H9 (cell line): ENCODE measurements at regions not wholly inside any gene's neighbourhood (a gene's known extent, or its start where the extent isn't known, plus 50 kb on each side); places are given as distances from the start of the nearest gene placed in this dataset.

Source experiments
- DNase-seq: peaks from one replicate; pipeline ENCODE4 v3.0.0-alpha.2; 2017
- H2AFZ ChIP-seq: one replicate; pipeline ENCODE4 v1.6.1; 2013; ENCODE audit warnings: mild to moderate bottlenecking, low read length, control low read depth, moderate library complexity
- H2AK5ac ChIP-seq: 2 replicates; pipeline ENCODE4 v1.6.1; 2013; ENCODE audit warnings: low read length, control low read depth, mixed read lengths; ENCODE audit not compliant: insufficient read length
- H2BK120ac ChIP-seq: one replicate; pipeline ENCODE4 v1.6.1; 2013; ENCODE audit warnings: low read depth, mild to moderate bottlenecking, low read length, control low read depth, inconsistent platforms; ENCODE audit not compliant: poor library complexity, severe bottlenecking
- H2BK12ac ChIP-seq: 2 replicates; pipeline ENCODE4 v1.6.1; 2013; ENCODE audit warnings: low read length, control low read depth, mixed read lengths, low read depth; ENCODE audit not compliant: insufficient read length
- H2BK15ac ChIP-seq: 2 replicates; pipeline ENCODE4 v1.6.1; 2013; ENCODE audit warnings: low read depth, low read length, control low read depth
- H2BK20ac ChIP-seq: one replicate; pipeline ENCODE4 v1.6.1; 2013; ENCODE audit warnings: low read depth, mild to moderate bottlenecking, low read length, control low read depth, inconsistent platforms; ENCODE audit not compliant: poor library complexity, severe bottlenecking
- H2BK5ac ChIP-seq: 2 replicates; pipeline ENCODE4 v1.6.1; 2013; ENCODE audit warnings: low read length, control low read depth, mixed read lengths; ENCODE audit not compliant: insufficient read length
- H3K14ac ChIP-seq: 2 replicates; pipeline ENCODE4 v1.6.1; 2013; ENCODE audit warnings: low read length, control low read depth; ENCODE audit not compliant: insufficient read depth
- H3K18ac ChIP-seq: 2 replicates; pipeline ENCODE4 v1.6.1; 2013; ENCODE audit warnings: low read depth, mild to moderate bottlenecking, mixed read lengths, low read length, control low read depth; ENCODE audit not compliant: insufficient read length
- H3K23ac ChIP-seq: 2 replicates; pipeline ENCODE4 v1.6.1; 2013; ENCODE audit warnings: low read length, control low read depth, mixed read lengths, low read depth; ENCODE audit not compliant: insufficient read length
- H3K23me2 ChIP-seq: 2 replicates; pipeline ENCODE4 v1.6.1; 2013; ENCODE audit warnings: low read depth, mild to moderate bottlenecking, mixed read lengths, low read length, control low read depth; ENCODE audit not compliant: insufficient read length, poor library complexity, severe bottlenecking
- H3K27ac ChIP-seq: 2 replicates; pipeline ENCODE4 v1.5.1; 2013; ENCODE audit warnings: low read length, control low read depth, mixed read lengths, low read depth; ENCODE audit not compliant: insufficient read length
- H3K27me3 ChIP-seq: 2 replicates; pipeline ENCODE4 v1.6.1; 2013; ENCODE audit warnings: low read length, control low read depth, inconsistent platforms; ENCODE audit not compliant: insufficient read depth
- H3K4ac ChIP-seq: 2 replicates; pipeline ENCODE4 v1.6.1; 2013; ENCODE audit warnings: low read depth, mild to moderate bottlenecking, control low read depth, inconsistent platforms, low read length, moderate library complexity
- H3K4me1 ChIP-seq: 2 replicates; pipeline ENCODE4 v1.6.1; 2013; ENCODE audit warnings: low read length, control low read depth, inconsistent platforms; ENCODE audit not compliant: insufficient read depth
- H3K4me2 ChIP-seq: 2 replicates; pipeline ENCODE4 v1.6.1; 2013; ENCODE audit warnings: low read length, control low read depth, mixed read lengths; ENCODE audit not compliant: insufficient read length, insufficient read depth
- H3K56ac ChIP-seq: 2 replicates; pipeline ENCODE4 v1.6.1; 2013; ENCODE audit warnings: low read depth, mild to moderate bottlenecking, mixed read lengths, low read length, control low read depth; ENCODE audit not compliant: insufficient read length
- H3K79me1 ChIP-seq: 2 replicates; pipeline ENCODE4 v1.6.1; 2013; ENCODE audit warnings: low read depth, mild to moderate bottlenecking, moderate library complexity, low read length, control low read depth, inconsistent platforms; ENCODE audit not compliant: insufficient read depth, poor library complexity, severe bottlenecking
- H3K79me2 ChIP-seq: 2 replicates; pipeline ENCODE4 v1.6.1; 2013; ENCODE audit warnings: low read length, control low read depth, inconsistent platforms; ENCODE audit not compliant: insufficient read depth
- H3K9ac ChIP-seq: 2 replicates; pipeline ENCODE4 v1.6.1; 2013; ENCODE audit warnings: low read length, control low read depth, mixed read lengths; ENCODE audit not compliant: insufficient read length; ENCODE audit errors: extremely low read depth
- H3K9me3 ChIP-seq: one replicate; pipeline ENCODE4 v1.6.1; 2013; ENCODE audit warnings: low read depth, low read length, inconsistent platforms; ENCODE audit not compliant: control insufficient read depth
- H3T11ph ChIP-seq: one replicate; pipeline ENCODE4 v1.6.1; 2013; ENCODE audit warnings: mild to moderate bottlenecking, low read length, control low read depth, inconsistent platforms
- H4K20me1 ChIP-seq: one replicate; pipeline ENCODE4 v1.6.1; 2013; ENCODE audit not compliant: control insufficient read depth, insufficient read length, insufficient read depth
- H4K5ac ChIP-seq: 2 replicates; pipeline ENCODE4 v1.6.1; 2013; ENCODE audit warnings: low read depth, mild to moderate bottlenecking, mixed read lengths, low read length, control low read depth; ENCODE audit not compliant: insufficient read length
- H4K8ac ChIP-seq: replicated peaks from 2 replicates; pipeline ENCODE4 v1.6.1; 2013; ENCODE audit warnings: low read length, control low read depth, mixed read lengths, low read depth; ENCODE audit not compliant: insufficient read length
- H4K91ac ChIP-seq: 2 replicates; pipeline ENCODE4 v1.6.1; 2013; ENCODE audit warnings: low read depth, mild to moderate bottlenecking, moderate library complexity, mixed read lengths, low read length, control low read depth; ENCODE audit not compliant: insufficient read length
- H3K27ac Mint-ChIP-seq, 3 experiments: 2 replicates in 2 of 3; 3 replicates in 1 of 3; pipeline ENCODE4 v1.8.0; 2020 to 2021; ENCODE audit warnings: mixed read lengths in 3 of 3, mild to moderate bottlenecking in 1 of 3, moderate library complexity in 1 of 3
- H3K27me3 Mint-ChIP-seq: 2 replicates; pipeline ENCODE4 v1.8.0; 2021; ENCODE audit warnings: low read depth, mild to moderate bottlenecking, moderate library complexity, mixed read lengths
- H3K36me3 Mint-ChIP-seq, 3 experiments: 2 replicates in 2 of 3; 3 replicates in 1 of 3; pipeline ENCODE4 v1.8.0; 2020 to 2021; ENCODE audit warnings: low read depth in 3 of 3, mixed read lengths in 3 of 3; ENCODE audit not compliant: insufficient read depth in 1 of 3
- H3K4me1 Mint-ChIP-seq, 2 experiments: 2 replicates each; pipeline ENCODE4 v1.8.0; 2020; ENCODE audit warnings: mixed read lengths in 2 of 2
- H3K4me3 Mint-ChIP-seq, 2 experiments: 2 replicates in 1 of 2; 3 replicates in 1 of 2; pipeline ENCODE4 v1.8.0; 2020 to 2021; ENCODE audit warnings: mild to moderate bottlenecking in 2 of 2, mixed read lengths in 2 of 2, moderate library complexity in 1 of 2
- H3K9me3 Mint-ChIP-seq, 2 experiments: 2 replicates in 1 of 2; 3 replicates in 1 of 2; pipeline ENCODE4 v1.8.0; 2020; ENCODE audit warnings: mild to moderate bottlenecking in 2 of 2, mixed read lengths in 2 of 2, moderate library complexity in 1 of 2
- CTCF ChIP-seq: fragments of 200-600 bp; sonication (generic); conservative IDR thresholded peaks from 3 replicates; pipeline ENCODE4 v1.8.0; 2021; ENCODE audit warnings: antibody characterized with exemption, mild to moderate bottlenecking
- WGBS: extraction: QIAGEN DNeasy Blood & Tissue Kit; methylation state at CpG from one replicate; pipeline ENCODE4 v1.1.7; 2013; ENCODE audit warnings: missing lambda C conversion rate, low lambda C conversion rate, mixed read lengths; ENCODE audit not compliant: insufficient read length; ENCODE audit errors: extremely low coverage; 5-methylcytosine and 5-hydroxymethylcytosine counted together

- no peak overlapping the region for H3K4me2 ChIP-seq
- no peak overlapping the region for H2BK5ac ChIP-seq
- DNase-seq: no peak
- H3K27me3 Mint-ChIP-seq: peaks cover 3% of the 10 kb centered on the region; the same call in 1 of the 2 replicates
- no peak overlapping the region for H3K27ac Mint-ChIP-seq
- H3K36me3 Mint-ChIP-seq: 0 out of 7 replicates have a peak, but pooled peaks cover 0 to 3% (median 0%) of the 10 kb centered on the region in 3 experiments
- no peaks in the 10 kb centered on the region for H3K79me2 ChIP-seq
- H3K23ac ChIP-seq: no peak overlapping the region
- H3K18ac ChIP-seq: no peak overlapping the region
- H3K9me3 ChIP-seq: no peaks in the 10 kb centered on the region
- H3K4me1 Mint-ChIP-seq: peaks cover 0 to 5% of the 10 kb centered on the region in 2 experiments; a peak in 2 of 4 replicates
- H3K9ac ChIP-seq: no peak overlapping the region
- H3K14ac ChIP-seq: no peak overlapping the region
- no peak overlapping the region for H2AK5ac ChIP-seq
- no peak overlapping the region for H3K4me3 Mint-ChIP-seq
- H3K4me1 ChIP-seq: no peaks in the 10 kb centered on the region
- H3T11ph ChIP-seq: no peak overlapping the region
- H3K79me1 ChIP-seq: no peaks in the 10 kb centered on the region
- no peak overlapping the region for H2BK12ac ChIP-seq
- no peaks in the 10 kb centered on the region for H3K23me2 ChIP-seq
- H2BK120ac ChIP-seq: no peak overlapping the region
- H3K56ac ChIP-seq: no peak overlapping the region
- H3K9me3 Mint-ChIP-seq: peaks cover 0 to 9% of the 10 kb centered on the region in 2 experiments; a peak in 3 of 5 replicates
- no peak overlapping the region for H4K5ac ChIP-seq
- no peak for TF ChIP-seq CTCF
- no peak overlapping the region for H2BK20ac ChIP-seq
- no CpG with 5 or more reads among the region's 8 CpGs for WGBS
- no peaks in the 10 kb centered on the region for H4K20me1 ChIP-seq
- H2BK15ac ChIP-seq: no peak overlapping the region
- no peak overlapping the region for H3K27ac ChIP-seq
- H4K91ac ChIP-seq: no peak overlapping the region
- no peak overlapping the region for H3K4ac ChIP-seq
- no peaks in the 10 kb centered on the region for H3K27me3 ChIP-seq
- H2AFZ ChIP-seq: no peak overlapping the region
- H4K8ac ChIP-seq: no peak overlapping the region
Observed at GRCh38 chr2:15867194-15868171, 72.9 kb upstream of the MYCN start.
